ENCODE measurements at regions not wholly inside any gene's neighbourhood (a gene's known extent, or its start where the extent isn't known, plus 50 kb on each side); places are given as distances from the start of the nearest gene placed in this dataset.
A peak's percentile ranks its signal among the peaks of the same experiment; 100 is the strongest.

DNA sequence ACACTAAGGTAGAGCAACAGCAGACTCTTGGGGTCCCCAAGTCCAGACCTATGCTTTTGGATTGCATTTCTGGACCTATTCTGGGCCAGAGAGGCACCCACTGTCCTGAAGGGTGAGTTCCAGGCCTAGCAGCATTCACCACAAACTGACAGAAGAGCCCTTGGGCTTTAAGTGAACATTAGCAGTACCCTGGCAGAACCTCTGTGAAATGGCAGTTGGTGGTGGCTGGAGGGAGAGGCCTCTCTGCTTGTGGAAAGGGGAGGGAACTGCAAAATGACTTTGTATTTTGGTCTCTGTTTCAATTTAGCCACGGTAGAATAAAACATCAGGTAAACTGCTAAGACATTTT lies 1211.9 kb downstream of the PCDH18 start:
- FAIRE-seq = no peak
- DNase-seq (ENCODE audit: low read depth) = no peak
- H3K27me3 ChIP-seq (ENCODE audit: control insufficient read depth, insufficient read depth, low read length) = no peaks in the 10 kb centered on the region
- no peak overlapping the region for H3K4me3 ChIP-seq (ENCODE audit: low read depth, low read length)
- no peaks in the 10 kb centered on the region for H3K36me3 ChIP-seq (ENCODE audit: control insufficient read depth, insufficient read depth, low read length)
- TF ChIP-seq, protein P1, sequence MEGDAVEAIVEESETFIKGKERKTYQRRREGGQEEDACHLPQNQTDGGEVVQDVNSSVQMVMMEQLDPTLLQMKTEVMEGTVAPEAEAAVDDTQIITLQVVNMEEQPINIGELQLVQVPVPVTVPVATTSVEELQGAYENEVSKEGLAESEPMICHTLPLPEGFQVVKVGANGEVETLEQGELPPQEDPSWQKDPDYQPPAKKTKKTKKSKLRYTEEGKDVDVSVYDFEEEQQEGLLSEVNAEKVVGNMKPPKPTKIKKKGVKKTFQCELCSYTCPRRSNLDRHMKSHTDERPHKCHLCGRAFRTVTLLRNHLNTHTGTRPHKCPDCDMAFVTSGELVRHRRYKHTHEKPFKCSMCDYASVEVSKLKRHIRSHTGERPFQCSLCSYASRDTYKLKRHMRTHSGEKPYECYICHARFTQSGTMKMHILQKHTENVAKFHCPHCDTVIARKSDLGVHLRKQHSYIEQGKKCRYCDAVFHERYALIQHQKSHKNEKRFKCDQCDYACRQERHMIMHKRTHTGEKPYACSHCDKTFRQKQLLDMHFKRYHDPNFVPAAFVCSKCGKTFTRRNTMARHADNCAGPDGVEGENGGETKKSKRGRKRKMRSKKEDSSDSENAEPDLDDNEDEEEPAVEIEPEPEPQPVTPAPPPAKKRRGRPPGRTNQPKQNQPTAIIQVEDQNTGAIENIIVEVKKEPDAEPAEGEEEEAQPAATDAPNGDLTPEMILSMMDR (IDR thresholded peaks at IDR 0.05; ENCODE audit: insufficient read depth, low read length, severe bottlenecking) = no peak

- DNase-seq (ENCODE audit: low read depth) = peak; percentile 88
- H3K27me3 ChIP-seq (ENCODE audit: control insufficient read depth, insufficient read depth, low read length) = no peaks in the 10 kb centered on the region
- no peaks in the 10 kb centered on the region for H3K36me3 ChIP-seq (ENCODE audit: control insufficient read depth, insufficient read depth, low read length)
- FAIRE-seq = peak; percentile 93
- H3K4me3 ChIP-seq (ENCODE audit: low read depth, low read length) = no peak overlapping the region
- TF ChIP-seq, protein P1 (IDR thresholded peaks at IDR 0.05; ENCODE audit: insufficient read depth, low read length, severe bottlenecking) = no peak
These were observed 1212.4 kb downstream of the PCDH18 start for GRCh38 chr4:136319789-136320464.

DNA sequence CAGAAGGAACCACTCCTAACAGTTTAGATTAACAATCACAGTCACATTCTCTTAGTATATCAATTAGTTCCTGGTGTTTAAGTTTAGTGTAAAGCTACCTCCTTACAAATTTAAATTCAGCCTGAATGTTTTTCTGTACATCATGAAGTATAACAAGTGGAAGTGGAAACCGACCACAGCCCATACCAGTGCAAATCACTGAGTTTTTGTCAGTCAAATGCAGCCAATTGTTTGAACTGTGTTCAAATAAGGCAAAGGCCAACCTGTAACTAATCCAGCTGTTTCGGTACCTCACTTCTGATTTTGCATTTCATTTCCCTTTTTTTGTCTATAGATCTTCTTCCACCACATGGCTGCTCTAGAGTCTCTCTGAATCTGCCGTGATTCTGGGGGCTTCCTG lies 1215.3 kb downstream of the PCDH18 start:
- DNase-seq (ENCODE audit: low read depth) (no peak), FAIRE-seq (no peak)
- Histone ChIP-seq H3K36me3 (ENCODE audit: control insufficient read depth, insufficient read depth, low read length) (no peaks in the 10 kb centered on the region), H3K4me3 (ENCODE audit: low read depth, low read length) (no peak overlapping the region), H3K27me3 (ENCODE audit: control insufficient read depth, insufficient read depth, low read length) (no peaks in the 10 kb centered on the region)
- TF ChIP-seq, protein P1 (IDR thresholded peaks at IDR 0.05; ENCODE audit: insufficient read depth, low read length, severe bottlenecking) = no peak

- no peaks in the 10 kb centered on the region for H3K36me3 ChIP-seq (ENCODE audit: control insufficient read depth, insufficient read depth, low read length)
- H3K4me3 ChIP-seq (ENCODE audit: low read depth, low read length) = no peak overlapping the region
- TF ChIP-seq, protein P1 (IDR thresholded peaks at IDR 0.05; ENCODE audit: insufficient read depth, low read length, severe bottlenecking) = no peak
- H3K27me3 ChIP-seq (ENCODE audit: control insufficient read depth, insufficient read depth, low read length) = no peaks in the 10 kb centered on the region
- DNase-seq (ENCODE audit: low read depth) (no peak), FAIRE-seq (no peak)
These were observed 1217.6 kb downstream of the PCDH18 start for GRCh38 chr4:136314686-136315085.

DNA sequence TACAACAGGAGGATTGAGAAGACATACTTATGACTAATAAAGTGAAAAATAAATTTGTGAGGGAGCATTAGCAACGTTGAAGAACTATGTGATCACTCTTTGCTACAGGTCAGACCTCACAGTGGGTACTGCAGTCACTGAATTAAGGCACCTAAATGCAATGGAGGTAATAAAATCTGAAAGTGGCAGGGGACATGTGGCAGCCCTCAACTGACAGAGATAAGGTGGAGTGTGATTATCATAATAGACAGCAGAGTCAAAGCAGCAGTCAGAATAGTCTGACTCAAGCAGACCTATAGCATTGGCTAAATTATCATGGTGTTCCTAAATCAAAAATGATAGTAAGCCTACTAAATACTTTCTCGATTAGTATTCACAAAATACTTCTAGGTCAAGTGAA lies 1220.5 kb downstream of the PCDH18 start:
- no peak overlapping the region for H3K4me3 ChIP-seq (ENCODE audit: low read depth, low read length)
- TF ChIP-seq, protein P1 (IDR thresholded peaks at IDR 0.05; ENCODE audit: insufficient read depth, low read length, severe bottlenecking) = no peak
- FAIRE-seq = no peak
- no peak for DNase-seq (ENCODE audit: low read depth)
- H3K36me3 ChIP-seq (ENCODE audit: control insufficient read depth, insufficient read depth, low read length) = no peaks in the 10 kb centered on the region
- no peaks in the 10 kb centered on the region for H3K27me3 ChIP-seq (ENCODE audit: control insufficient read depth, insufficient read depth, low read length)

GRCh38 chr4:136307765-136308164 lies 1224.5 kb downstream of the PCDH18 start:
- FAIRE-seq (no peak), DNase-seq (ENCODE audit: low read depth) (no peak)
- no peaks in the 10 kb centered on the region for H3K27me3 ChIP-seq (ENCODE audit: control insufficient read depth, insufficient read depth, low read length)
- H3K36me3 ChIP-seq (ENCODE audit: control insufficient read depth, insufficient read depth, low read length) = no peaks in the 10 kb centered on the region
- TF ChIP-seq, protein P1 (IDR thresholded peaks at IDR 0.05; ENCODE audit: insufficient read depth, low read length, severe bottlenecking) = no peak
- H3K4me3 ChIP-seq (ENCODE audit: low read depth, low read length) = no peak overlapping the region
